ENCODE measurements at regions not wholly inside any gene's neighbourhood (a gene's known extent, or its start where the extent isn't known, plus 50 kb on each side); places are given as distances from the start of the nearest gene placed in this dataset.
A peak's percentile ranks its signal among the peaks of the same experiment; 100 is the strongest.

GRCh38 chr10:62453274-62453673 lies 79.1 kb downstream of the ZNF365 start:
- H3K9me3 ChIP-seq = no peaks in the 10 kb centered on the region
- no peak for TF ChIP-seq CTCF (IDR thresholded peaks at IDR 0.05)
- no peaks in the 10 kb centered on the region for H3K27me3 ChIP-seq

GRCh38 chr10:62454687-62455397 lies 80.7 kb downstream of the ZNF365 start:
- no peaks in the 10 kb centered on the region for H3K9me3 ChIP-seq
- ATAC-seq (peak; percentile 85), DNase-seq (no peak)
- peaks cover 23% of the 10 kb centered on the region for H3K4me1 ChIP-seq
- H3K4me3 ChIP-seq = no peak overlapping the region
- no peaks in the 10 kb centered on the region for H3K36me3 ChIP-seq
- H3K27me3 ChIP-seq = no peaks in the 10 kb centered on the region
- no peak overlapping the region for H3K27ac ChIP-seq
- intact Hi-C loops (cut with DNase I) = no loop called here
- TF ChIP-seq CTCF (IDR thresholded peaks at IDR 0.05) = no peak

More at GRCh38 chr10:62453274-62453673, 79.1 kb downstream of the ZNF365 start:
- Histone ChIP-seq H3K4me3 (no peak overlapping the region), H3K4me1 (peaks cover 17% of the 10 kb centered on the region), H3K27ac (no peak overlapping the region), H3K36me3 (no peaks in the 10 kb centered on the region)
- DNase-seq = no peak
- intact Hi-C loops (cut with DNase I) = no loop called here
- ATAC-seq = no peak

GRCh38 chr10:62456611-62457101 lies 82.5 kb downstream of the ZNF365 start:
- no peak overlapping the region for H3K27ac ChIP-seq
- intact Hi-C loops (cut with DNase I) = no loop called here
- peak; percentile 53 for ATAC-seq
- no peak for TF ChIP-seq CTCF (IDR thresholded peaks at IDR 0.05)
- H3K4me3 ChIP-seq = no peak overlapping the region
- H3K4me1 ChIP-seq = peaks cover 24% of the 10 kb centered on the region
- H3K36me3 ChIP-seq = no peaks in the 10 kb centered on the region
- no peak for DNase-seq
- no peaks in the 10 kb centered on the region for H3K9me3 ChIP-seq
- H3K27me3 ChIP-seq = no peaks in the 10 kb centered on the region

GRCh38 chr10:62457196-62457595 lies 83.0 kb downstream of the ZNF365 start:
- H3K27me3 ChIP-seq = no peaks in the 10 kb centered on the region
- no peak overlapping the region for H3K27ac ChIP-seq
- ATAC-seq (no peak), DNase-seq (no peak)
- no peaks in the 10 kb centered on the region for H3K9me3 ChIP-seq
- TF ChIP-seq CTCF (IDR thresholded peaks at IDR 0.05) = no peak
- H3K4me3 ChIP-seq = no peak overlapping the region
- H3K36me3 ChIP-seq = no peaks in the 10 kb centered on the region
- peaks cover 24% of the 10 kb centered on the region for H3K4me1 ChIP-seq
- intact Hi-C loops (cut with DNase I) = no loop called here

- ATAC-seq = no peak
- no peaks in the 10 kb centered on the region for H3K9me3 ChIP-seq
- no peak for DNase-seq
These were observed 83.4 kb downstream of the ZNF365 start for GRCh38 chr10:62457598-62457997.

More at GRCh38 chr10:62457598-62457997, 83.4 kb downstream of the ZNF365 start:
- Histone ChIP-seq H3K4me3 (no peak overlapping the region), H3K27me3 (no peaks in the 10 kb centered on the region), H3K27ac (no peak overlapping the region), H3K36me3 (no peaks in the 10 kb centered on the region), H3K4me1 (peaks cover 24% of the 10 kb centered on the region)
- TF ChIP-seq CTCF (IDR thresholded peaks at IDR 0.05) = no peak
- intact Hi-C loops (cut with DNase I) = no loop called here
